Mesothelial cell of epicardium (in vitro differentiated cells): ENCODE measurements at regions not wholly inside any gene's neighbourhood (a gene's known extent, or its start where the extent isn't known, plus 50 kb on each side); places are given as distances from the start of the nearest gene placed in this dataset.

ENCODE experiments used
- DNase-seq, 2 experiments: peaks; one replicate each; pipeline ENCODE4 v3.0.0; 2021; ENCODE audit warnings: low spot score in 2 of 2; ENCODE audit not compliant: unreplicated experiment in 2 of 2
- H3K27ac Mint-ChIP-seq: 2 replicates; pipeline ENCODE4 v1.8.0; 2021; ENCODE audit warnings: mixed read lengths
- H3K27me3 Mint-ChIP-seq: 2 replicates; pipeline ENCODE4 v1.8.0; 2021; ENCODE audit warnings: low read depth, mixed read lengths
- H3K36me3 Mint-ChIP-seq: 2 replicates; pipeline ENCODE4 v1.8.0; 2021; ENCODE audit warnings: mixed read lengths
- H3K4me1 Mint-ChIP-seq: 2 replicates; pipeline ENCODE4 v1.8.0; 2021; ENCODE audit warnings: mixed read lengths
- H3K4me3 Mint-ChIP-seq: 2 replicates; pipeline ENCODE4 v1.8.0; 2021; ENCODE audit warnings: mild to moderate bottlenecking, moderate library complexity, mixed read lengths
- H3K9me3 Mint-ChIP-seq: 2 replicates; pipeline ENCODE4 v1.8.0; 2021; ENCODE audit warnings: mixed read lengths
- TF ChIP-seq, protein P1 (sequence below): fragments of 200-600 bp; sonication (generic); IDR thresholded peaks from one replicate; pipeline ENCODE4 v1.5.0; 2021; ENCODE audit warnings: antibody characterized with exemption; ENCODE audit not compliant: unreplicated experiment

DNA sequence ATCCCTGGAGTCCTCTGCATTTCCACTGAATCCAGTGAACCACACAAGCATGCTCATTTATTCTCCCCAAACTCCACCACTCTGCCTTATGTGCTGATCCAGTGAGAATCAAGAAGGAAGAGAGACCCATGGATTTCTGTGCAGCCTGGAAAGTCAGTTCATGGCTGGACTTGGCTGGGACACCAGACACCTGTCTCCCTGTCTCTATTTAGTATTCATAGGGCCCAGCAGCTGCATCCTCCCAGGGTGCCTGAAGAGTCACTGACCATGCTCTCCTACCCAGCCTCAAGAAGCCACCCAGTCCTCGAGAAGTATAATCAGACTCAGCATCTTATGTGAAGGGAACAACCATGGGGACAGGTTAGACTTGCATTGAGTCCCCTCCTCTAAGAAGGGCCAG, 83.2 kb downstream of the ZNF280B start:
- DNase-seq, result no peak
- peaks cover 2% of the 10 kb centered on the region for H3K4me1 Mint-ChIP-seq
- TF ChIP-seq, protein P1, sequence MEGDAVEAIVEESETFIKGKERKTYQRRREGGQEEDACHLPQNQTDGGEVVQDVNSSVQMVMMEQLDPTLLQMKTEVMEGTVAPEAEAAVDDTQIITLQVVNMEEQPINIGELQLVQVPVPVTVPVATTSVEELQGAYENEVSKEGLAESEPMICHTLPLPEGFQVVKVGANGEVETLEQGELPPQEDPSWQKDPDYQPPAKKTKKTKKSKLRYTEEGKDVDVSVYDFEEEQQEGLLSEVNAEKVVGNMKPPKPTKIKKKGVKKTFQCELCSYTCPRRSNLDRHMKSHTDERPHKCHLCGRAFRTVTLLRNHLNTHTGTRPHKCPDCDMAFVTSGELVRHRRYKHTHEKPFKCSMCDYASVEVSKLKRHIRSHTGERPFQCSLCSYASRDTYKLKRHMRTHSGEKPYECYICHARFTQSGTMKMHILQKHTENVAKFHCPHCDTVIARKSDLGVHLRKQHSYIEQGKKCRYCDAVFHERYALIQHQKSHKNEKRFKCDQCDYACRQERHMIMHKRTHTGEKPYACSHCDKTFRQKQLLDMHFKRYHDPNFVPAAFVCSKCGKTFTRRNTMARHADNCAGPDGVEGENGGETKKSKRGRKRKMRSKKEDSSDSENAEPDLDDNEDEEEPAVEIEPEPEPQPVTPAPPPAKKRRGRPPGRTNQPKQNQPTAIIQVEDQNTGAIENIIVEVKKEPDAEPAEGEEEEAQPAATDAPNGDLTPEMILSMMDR, result no peak
- H3K9me3 Mint-ChIP-seq, result no peaks in the 10 kb centered on the region
- no peak overlapping the region for H3K4me3 Mint-ChIP-seq
- H3K36me3 Mint-ChIP-seq, result no peaks in the 10 kb centered on the region
- peaks cover 92% of the 10 kb centered on the region for H3K27me3 Mint-ChIP-seq
- H3K27ac Mint-ChIP-seq, result no peak overlapping the region

DNA sequence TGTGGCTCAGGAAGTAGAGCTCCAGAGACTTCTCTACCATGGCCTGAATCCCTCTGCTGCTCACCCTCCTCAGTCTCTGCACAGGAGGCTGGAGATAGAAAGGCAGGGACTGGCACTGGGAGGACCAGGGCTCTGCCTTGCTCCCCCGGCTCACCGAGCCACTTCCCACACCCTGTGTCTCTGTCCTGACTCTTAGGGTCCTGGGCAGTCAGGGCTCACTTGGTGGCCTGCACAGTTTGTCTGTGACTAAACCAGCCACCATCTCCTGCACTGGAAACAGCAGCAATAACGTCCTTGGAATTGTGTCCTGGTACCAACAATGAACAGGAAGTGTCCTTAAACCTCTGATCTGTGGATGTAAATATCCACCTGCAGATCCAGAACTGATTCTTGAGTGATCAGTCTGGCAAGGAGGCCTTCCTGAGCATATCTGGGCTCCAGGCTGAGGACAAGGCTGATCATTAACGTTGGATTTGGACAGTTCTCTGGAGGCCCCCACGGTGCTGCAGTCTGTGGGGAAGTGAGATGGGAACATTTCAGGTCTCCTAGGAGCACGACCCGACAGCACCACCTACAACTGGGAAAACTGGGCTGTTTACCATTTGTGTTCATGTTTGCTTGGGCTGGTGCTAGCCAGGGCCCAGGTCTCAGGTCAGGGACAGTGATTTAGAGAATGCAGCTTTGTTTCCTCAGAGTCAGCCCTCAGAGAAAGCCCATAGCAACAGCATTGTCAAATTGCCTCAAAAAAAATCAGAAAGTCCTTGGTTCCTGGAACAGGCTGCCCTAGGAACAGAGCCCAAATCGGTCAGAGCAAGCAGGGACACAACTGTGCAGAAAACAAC, 82.5 kb downstream of the ZNF280B start:
- no peak for DNase-seq
- H3K27me3 Mint-ChIP-seq, result peaks cover 92% of the 10 kb centered on the region
- no peak overlapping the region for H3K27ac Mint-ChIP-seq
- H3K4me3 Mint-ChIP-seq, result no peak overlapping the region
- TF ChIP-seq, protein P1, result no peak
- no peaks in the 10 kb centered on the region for H3K9me3 Mint-ChIP-seq
- peaks cover 2% of the 10 kb centered on the region for H3K4me1 Mint-ChIP-seq
- H3K36me3 Mint-ChIP-seq, result no peaks in the 10 kb centered on the region

- Mint-ChIP-seq H3K4me3 (no peak overlapping the region), H3K4me1 (peaks cover 2% of the 10 kb centered on the region), H3K9me3 (no peaks in the 10 kb centered on the region), H3K27ac (no peak overlapping the region), H3K36me3 (no peaks in the 10 kb centered on the region), H3K27me3 (peaks cover 90% of the 10 kb centered on the region)
- TF ChIP-seq, protein P1, result no peak
- DNase-seq, result no peak
These were observed 80.9 kb downstream of the ZNF280B start for GRCh38 chr22:22427542-22428065.

DNA sequence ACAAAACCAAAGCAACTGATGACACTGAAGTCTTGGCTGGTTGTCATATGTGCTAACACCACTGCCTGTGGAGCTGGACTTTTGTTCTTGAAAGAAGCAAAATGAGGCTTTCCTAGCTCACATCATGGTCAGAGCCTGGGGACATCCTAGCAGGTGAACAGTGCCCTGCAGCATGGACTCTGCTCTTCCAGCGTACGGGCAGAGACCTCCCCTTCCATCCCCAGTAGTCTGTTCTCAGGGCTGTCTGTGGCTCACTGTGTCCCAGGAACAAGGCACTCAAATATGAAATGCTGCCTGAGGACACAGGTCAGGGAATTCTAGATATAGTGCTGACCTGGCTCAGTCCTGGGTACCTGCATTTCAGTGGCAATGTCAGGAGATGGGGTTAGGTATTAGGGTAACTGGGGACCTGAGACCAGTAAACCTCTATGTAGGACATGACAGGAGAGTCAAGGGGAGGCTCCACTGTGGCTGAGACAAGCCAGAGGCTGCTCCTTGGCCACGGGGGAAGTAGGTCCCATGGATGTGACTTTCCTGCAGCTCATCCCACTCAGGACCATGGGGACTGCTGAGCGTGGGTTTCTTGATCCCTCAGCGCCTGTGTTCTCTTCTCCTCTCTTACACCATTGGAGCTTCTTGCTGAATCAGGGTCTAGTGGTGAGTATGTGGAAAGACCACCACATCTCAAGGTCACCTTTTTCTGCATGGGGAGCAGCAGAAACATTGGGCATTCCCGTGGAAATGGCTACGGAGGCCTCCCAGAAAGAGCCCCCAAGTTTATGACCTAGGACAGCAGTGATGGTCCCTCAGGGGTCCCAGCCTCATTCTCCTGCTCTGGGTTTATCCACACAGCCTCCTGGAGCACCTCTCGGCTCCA, 80.1 kb downstream of the ZNF280B start:
- no peaks in the 10 kb centered on the region for H3K9me3 Mint-ChIP-seq
- peaks cover 2% of the 10 kb centered on the region for H3K4me1 Mint-ChIP-seq
- H3K27me3 Mint-ChIP-seq, result peaks cover 90% of the 10 kb centered on the region

DNA sequence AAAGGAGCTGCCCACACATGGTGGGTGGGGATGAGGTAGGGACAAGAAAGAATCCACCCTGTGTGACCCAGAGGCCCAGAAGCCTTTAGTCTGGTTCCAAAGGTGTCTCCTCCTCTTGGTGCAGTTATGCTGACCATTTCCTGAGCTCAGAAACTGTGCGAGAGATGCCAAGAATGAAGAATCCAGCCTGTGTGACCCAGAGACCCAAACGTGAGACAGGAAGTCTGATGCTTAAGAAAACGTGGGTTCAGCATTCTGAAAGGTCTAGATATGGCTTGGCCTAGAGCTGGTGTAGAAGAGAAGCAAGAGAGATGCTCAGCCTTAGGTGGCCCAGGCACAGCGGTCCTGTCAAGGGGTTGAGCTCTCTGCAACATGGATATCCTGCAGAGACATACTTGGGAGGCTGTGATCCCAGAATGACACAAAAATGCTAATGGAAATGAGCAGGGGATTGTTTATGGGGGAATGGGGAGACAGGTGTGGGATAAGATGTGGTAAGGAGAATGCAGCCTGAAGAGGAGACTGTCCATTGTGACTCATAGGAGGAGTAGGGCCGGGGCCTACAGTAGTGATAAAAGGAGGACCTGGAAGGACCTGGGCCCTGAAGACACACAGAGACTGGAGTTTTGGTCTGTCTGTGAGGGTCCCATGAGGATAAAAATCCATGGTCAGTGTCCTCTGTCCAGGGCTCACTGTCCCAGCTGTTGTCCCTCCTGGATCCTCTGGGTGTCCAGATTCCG, 79.0 kb downstream of the ZNF280B start:
- no peaks in the 10 kb centered on the region for H3K36me3 Mint-ChIP-seq
- no peak overlapping the region for H3K27ac Mint-ChIP-seq
- peaks cover 2% of the 10 kb centered on the region for H3K4me1 Mint-ChIP-seq
- no peak for DNase-seq
- H3K4me3 Mint-ChIP-seq, result no peak overlapping the region
- peaks cover 8% of the 10 kb centered on the region for H3K9me3 Mint-ChIP-seq
- TF ChIP-seq, protein P1, result no peak
- peaks cover 89% of the 10 kb centered on the region for H3K27me3 Mint-ChIP-seq

More for the DNA sequence above, 80.1 kb downstream of the ZNF280B start:
- H3K4me3 Mint-ChIP-seq, result no peak overlapping the region
- DNase-seq, result no peak
- H3K27ac Mint-ChIP-seq, result no peak overlapping the region
- TF ChIP-seq, protein P1, result no peak
- no peaks in the 10 kb centered on the region for H3K36me3 Mint-ChIP-seq
